Caco-2 (cell line): ENCODE measurements at regions not wholly inside any gene's neighbourhood (a gene's known extent, or its start where the extent isn't known, plus 50 kb on each side); places are given as distances from the start of the nearest gene placed in this dataset.

ENCODE experiments used
- BruUV-seq: library from RNA; stranded (reverse); fragments of 400-500 nt; replicated peaks from 2 replicates; lab custom pipeline; 2021; lab: Mats Ljungman, UMichigan
- CTCF ChIA-PET: fragments of 300-600 bp; sonication (Branson Sonifier 250); formaldehyde crosslinking; loops from one replicate; lab custom pipeline; 2022; ENCODE audit warnings: antibody characterized with exemption; lab: Charles Lee
- POLR2A ChIA-PET: fragments of 300-600 bp; sonication (Branson Sonifier 250); formaldehyde crosslinking; loops from one replicate; lab custom pipeline; 2022; ENCODE audit warnings: antibody characterized with exemption; lab: Charles Lee
- DNase-seq, 2 experiments: peaks; one replicate each; pipeline versions ENCODE4 v3.0.0 to v3.0.0-alpha.2; 2020 to 2022
- H3K27me3 ChIP-seq: replicated peaks from 2 replicates; pipeline ENCODE4 v1.6.0; 2011; ENCODE audit warnings: low read length; ENCODE audit not compliant: control insufficient read depth, insufficient read depth
- H3K36me3 ChIP-seq: 2 replicates; pipeline ENCODE4 v1.5.1; 2011; ENCODE audit warnings: low read length; ENCODE audit not compliant: control insufficient read depth, insufficient read depth
- H3K4me1 ChIP-seq: fragments of 250-450 bp; sonication (Bioruptor Pico); 2 replicates; pipeline ENCODE4 v1.5.1; 2020; ENCODE audit warnings: mild to moderate bottlenecking
- H3K4me3 ChIP-seq: 2 replicates; pipeline ENCODE4 v1.5.1; 2011; ENCODE audit warnings: low read depth, mild to moderate bottlenecking, control low read depth, low read length
- H3K9me3 ChIP-seq: fragments of 250-450 bp; sonication (Bioruptor Pico); 2 replicates; pipeline ENCODE4 v1.5.1; 2020; ENCODE audit warnings: mild to moderate bottlenecking, moderate library complexity
- H3K27ac Mint-ChIP-seq: one replicate; pipeline ENCODE4 v1.8.0; 2022; ENCODE audit warnings: mixed read lengths; ENCODE audit not compliant: unreplicated experiment
- H3K27me3 Mint-ChIP-seq: one replicate; pipeline ENCODE4 v1.8.0; 2022; ENCODE audit warnings: mixed read lengths; ENCODE audit not compliant: insufficient read depth, unreplicated experiment
- H3K36me3 Mint-ChIP-seq: one replicate; pipeline ENCODE4 v1.8.0; 2022; ENCODE audit warnings: mild to moderate bottlenecking, mixed read lengths; ENCODE audit not compliant: insufficient read depth, unreplicated experiment
- H3K4me1 Mint-ChIP-seq: one replicate; pipeline ENCODE4 v1.8.0; 2022; ENCODE audit warnings: low read depth, mixed read lengths; ENCODE audit not compliant: unreplicated experiment
- H3K4me3 Mint-ChIP-seq: one replicate; pipeline ENCODE4 v1.8.0; 2022; ENCODE audit warnings: mild to moderate bottlenecking, moderate library complexity, mixed read lengths; ENCODE audit not compliant: unreplicated experiment
- H3K9me3 Mint-ChIP-seq: one replicate; pipeline ENCODE4 v1.8.0; 2022; ENCODE audit warnings: mixed read lengths; ENCODE audit not compliant: unreplicated experiment
- intact Hi-C: fragments of 100-400 bp; cut with micrococcal nuclease; formaldehyde crosslinking; loops from one replicate; pipeline ENCODE4 v1.10.0; 2022; ENCODE audit not compliant: unreplicated experiment
- TF ChIP-seq, protein P1 (sequence below), 2 experiments: fragments of 200-600 bp in 1 of 2; IDR thresholded peaks; 1 replicate in 1 of 2; 2 replicates in 1 of 2; pipeline versions ENCODE4 v1.5.1 to v1.8.0; 2011 to 2022; ENCODE audit warnings: antibody characterized with exemption in 1 of 2, control low read depth in 1 of 2, inconsistent platforms in 1 of 2, low read depth in 1 of 2, low read length in 1 of 2, mild to moderate bottlenecking in 1 of 2, moderate library complexity in 1 of 2; ENCODE audit not compliant: insufficient read depth in 1 of 2, severe bottlenecking in 1 of 2, unreplicated experiment in 1 of 2

DNA sequence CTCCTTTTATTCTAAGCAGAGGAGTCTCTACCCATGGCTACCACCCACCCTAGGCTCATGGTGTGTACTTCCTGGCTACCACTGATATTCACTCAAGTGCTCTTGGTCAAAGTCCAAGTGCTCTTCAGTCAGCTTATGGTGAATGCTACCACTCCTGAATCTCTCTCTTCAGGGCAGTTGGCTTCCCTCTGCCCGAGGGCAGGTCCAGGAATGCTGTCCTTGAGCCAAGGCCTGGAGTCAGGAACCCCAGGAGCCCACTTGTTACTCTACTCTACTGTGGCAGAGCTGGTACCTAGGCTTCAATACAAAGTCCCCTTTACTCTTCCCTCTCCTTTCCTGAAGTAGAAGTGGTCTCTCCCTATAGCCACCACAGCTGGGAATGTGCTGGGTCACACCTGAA, 226.0 kb downstream of the DIPK2A start:
- ChIA-PET POLR2A (no interaction called here), CTCF (no interaction called here)
- no peak overlapping the region for H3K4me3 ChIP-seq
- peak overlapping the region; percentile 17 for H3K27ac Mint-ChIP-seq
- peaks cover 3% of the 10 kb centered on the region; the same call in 1 of the 2 replicates for H3K4me1 ChIP-seq
- peaks cover 3% of the 10 kb centered on the region for H3K9me3 ChIP-seq
- H3K36me3 ChIP-seq = no peaks in the 10 kb centered on the region
- H3K27me3 ChIP-seq = no peaks in the 10 kb centered on the region
- intact Hi-C loops = no loop called here
- no peaks in the 10 kb centered on the region for H3K36me3 Mint-ChIP-seq
- H3K4me3 Mint-ChIP-seq = no peak overlapping the region
- H3K4me1 Mint-ChIP-seq = no peaks in the 10 kb centered on the region
- no peaks in the 10 kb centered on the region for H3K27me3 Mint-ChIP-seq
- DNase-seq = no peak
- peaks cover 48% of the 10 kb centered on the region for H3K9me3 Mint-ChIP-seq
- no TSS peak for BruUV-seq
- TF ChIP-seq, protein P1, sequence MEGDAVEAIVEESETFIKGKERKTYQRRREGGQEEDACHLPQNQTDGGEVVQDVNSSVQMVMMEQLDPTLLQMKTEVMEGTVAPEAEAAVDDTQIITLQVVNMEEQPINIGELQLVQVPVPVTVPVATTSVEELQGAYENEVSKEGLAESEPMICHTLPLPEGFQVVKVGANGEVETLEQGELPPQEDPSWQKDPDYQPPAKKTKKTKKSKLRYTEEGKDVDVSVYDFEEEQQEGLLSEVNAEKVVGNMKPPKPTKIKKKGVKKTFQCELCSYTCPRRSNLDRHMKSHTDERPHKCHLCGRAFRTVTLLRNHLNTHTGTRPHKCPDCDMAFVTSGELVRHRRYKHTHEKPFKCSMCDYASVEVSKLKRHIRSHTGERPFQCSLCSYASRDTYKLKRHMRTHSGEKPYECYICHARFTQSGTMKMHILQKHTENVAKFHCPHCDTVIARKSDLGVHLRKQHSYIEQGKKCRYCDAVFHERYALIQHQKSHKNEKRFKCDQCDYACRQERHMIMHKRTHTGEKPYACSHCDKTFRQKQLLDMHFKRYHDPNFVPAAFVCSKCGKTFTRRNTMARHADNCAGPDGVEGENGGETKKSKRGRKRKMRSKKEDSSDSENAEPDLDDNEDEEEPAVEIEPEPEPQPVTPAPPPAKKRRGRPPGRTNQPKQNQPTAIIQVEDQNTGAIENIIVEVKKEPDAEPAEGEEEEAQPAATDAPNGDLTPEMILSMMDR (IDR thresholded peaks at IDR 0.05; ENCODE audit: insufficient read depth in 1 of 2, low read depth in 1 of 2, low read length in 1 of 2, severe bottlenecking in 1 of 2, unreplicated experiment in 1 of 2) = no peak

DNA sequence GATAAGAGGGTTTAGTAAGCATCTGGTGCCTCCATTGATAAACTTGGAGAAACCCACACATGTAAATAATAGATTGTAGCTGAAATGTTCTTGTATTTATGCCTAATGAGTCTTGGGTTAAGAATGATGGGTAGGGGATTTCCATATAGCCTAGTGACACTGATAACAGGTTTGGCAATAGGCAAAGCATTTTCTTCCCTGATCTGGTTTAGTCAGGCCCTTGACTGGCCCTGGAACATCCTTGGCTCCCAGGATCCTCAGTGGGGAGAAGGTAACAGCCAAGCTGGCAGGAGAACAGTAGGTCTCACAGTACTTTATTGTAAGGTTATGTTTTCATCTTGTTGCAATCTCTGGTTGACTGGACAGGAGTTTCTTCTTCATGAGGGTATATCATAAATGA, 228.4 kb downstream of the DIPK2A start:
- ChIA-PET CTCF (no interaction called here), POLR2A (no interaction called here)
- no peaks in the 10 kb centered on the region for H3K27me3 Mint-ChIP-seq
- H3K4me3 ChIP-seq = no peak overlapping the region
- TF ChIP-seq, protein P1 (IDR thresholded peaks at IDR 0.05; ENCODE audit: insufficient read depth in 1 of 2, low read depth in 1 of 2, low read length in 1 of 2, severe bottlenecking in 1 of 2, unreplicated experiment in 1 of 2) = no peak
- no peaks in the 10 kb centered on the region for H3K36me3 Mint-ChIP-seq
- no TSS peak for BruUV-seq
- H3K4me1 Mint-ChIP-seq = no peaks in the 10 kb centered on the region
- H3K9me3 Mint-ChIP-seq = peaks cover 32% of the 10 kb centered on the region
- intact Hi-C loops = no loop called here
- H3K27ac Mint-ChIP-seq = no peak overlapping the region
- no peaks in the 10 kb centered on the region for H3K36me3 ChIP-seq
- H3K4me3 Mint-ChIP-seq = no peak overlapping the region
- DNase-seq = no peak
- peaks cover 3% of the 10 kb centered on the region; the same call in 1 of the 2 replicates for H3K4me1 ChIP-seq
- H3K27me3 ChIP-seq = no peaks in the 10 kb centered on the region
- H3K9me3 ChIP-seq = no peaks in the 10 kb centered on the region

DNA sequence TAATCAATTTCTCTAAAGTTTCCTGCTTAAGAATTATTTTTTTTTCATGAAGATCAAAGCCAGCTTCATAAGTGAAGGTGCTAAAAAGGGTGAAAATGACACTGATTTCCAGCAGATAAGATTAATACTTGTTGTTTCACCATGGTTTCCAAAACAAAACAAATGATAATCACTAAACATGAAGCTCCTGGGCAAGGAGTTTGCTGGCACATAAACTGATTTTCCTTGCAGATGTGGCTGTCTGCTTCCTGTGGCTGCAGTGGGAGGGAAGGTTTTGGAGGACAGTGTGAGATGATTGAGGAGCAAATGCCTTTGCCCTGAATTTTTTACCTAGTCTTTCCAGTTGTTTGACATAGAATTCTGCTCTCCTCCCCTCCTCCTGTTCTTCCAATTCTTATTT, 228.8 kb downstream of the DIPK2A start:
- Histone ChIP-seq H3K27me3 (no peaks in the 10 kb centered on the region), H3K9me3 (no peaks in the 10 kb centered on the region), H3K4me1 (peaks cover 3% of the 10 kb centered on the region; the same call in 1 of the 2 replicates), H3K4me3 (no peak overlapping the region), H3K36me3 (no peaks in the 10 kb centered on the region)
- no peak overlapping the region for H3K4me3 Mint-ChIP-seq
- no peaks in the 10 kb centered on the region for H3K36me3 Mint-ChIP-seq
- intact Hi-C loops = no loop called here
- ChIA-PET POLR2A (no interaction called here), CTCF (no interaction called here)
- no peaks in the 10 kb centered on the region for H3K4me1 Mint-ChIP-seq
- BruUV-seq = no TSS peak
- no peak for DNase-seq
- no peak overlapping the region for H3K27ac Mint-ChIP-seq
- TF ChIP-seq, protein P1 (IDR thresholded peaks at IDR 0.05; ENCODE audit: insufficient read depth in 1 of 2, low read depth in 1 of 2, low read length in 1 of 2, severe bottlenecking in 1 of 2, unreplicated experiment in 1 of 2) = no peak
- no peaks in the 10 kb centered on the region for H3K27me3 Mint-ChIP-seq
- H3K9me3 Mint-ChIP-seq = peaks cover 28% of the 10 kb centered on the region
